Ovary (tissue), 7 donors: ENCODE measurements at regions not wholly inside any gene's neighbourhood (a gene's known extent, or its start where the extent isn't known, plus 50 kb on each side); places are given as distances from the start of the nearest gene placed in this dataset.

Source experiments
- DNase-seq, 5 donors: peaks; one replicate each; pipeline ENCODE4 v3.0.0-alpha.2; 2019 to 2020
- H3K27ac ChIP-seq, 2 donors: fragments of 200-600 bp; one replicate each; pipeline versions ENCODE4 v1.5.1 to v1.8.0; 2019 to 2022
- H3K27me3 ChIP-seq: fragments of 200-600 bp; one replicate; pipeline ENCODE4 v1.8.0; 2022
- H3K36me3 ChIP-seq: fragments of 200-600 bp; sonication (generic); one replicate; pipeline ENCODE4 v1.5.1; 2019
- H3K4me1 ChIP-seq: one replicate; pipeline ENCODE4 v1.8.1; 2013; ENCODE audit warnings: mild to moderate bottlenecking, moderate library complexity; ENCODE audit not compliant: insufficient read depth
- H3K4me3 ChIP-seq: fragments of 200-600 bp; sonication (generic); one replicate; pipeline ENCODE4 v1.5.1; 2017
- H3K9me3 ChIP-seq, 2 donors: fragments of 200-600 bp in 1 of 2; sonication (generic) in 1 of 2; one replicate each; pipeline versions ENCODE4 v1.5.1 to v1.8.1; 2013 to 2019; ENCODE audit warnings: mild to moderate bottlenecking in 1 of 2, moderate library complexity in 1 of 2
- EP300 ChIP-seq: sonication (generic); formaldehyde crosslinking; IDR thresholded peaks from one replicate; pipeline ENCODE4 v1.6.1; 2017; ENCODE audit warnings: antibody characterized with exemption
- POLR2A ChIP-seq: fragments of 450-650 bp; IDR thresholded peaks from one replicate; pipeline ENCODE4 v1.6.1; 2017; ENCODE audit warnings: antibody characterized with exemption, mild to moderate bottlenecking, moderate library complexity
- WGBS, 3 donors: extraction: QIAGEN DNeasy Blood & Tissue Kit in 1 of 3; methylation state at CpG; one replicate each; pipeline versions ENCODE4 v1.1.5 to v1.1.7; 2013 to 2017; 5-methylcytosine and 5-hydroxymethylcytosine counted together
- intact Hi-C, 4 donors: fragments of 100-400 bp; cut with DNase I; formaldehyde crosslinking; loops; one replicate each; pipeline versions ENCODE4 v1.11.0 to v1.15.1; 2022 to 2023
- TF ChIP-seq, protein P1 (sequence below), 3 donors: fragments of 450-650 bp in 2 of 3; fragments of 200-600 bp in 1 of 3; IDR thresholded peaks; one replicate each; pipeline versions ENCODE4 v1.5.1 to v1.8.0; 2016 to 2022; ENCODE audit warnings: antibody characterized with exemption in 3 of 3, mild to moderate bottlenecking in 1 of 3
- donor health status: DM: no; HTN: no; CAD: no; lungs with moderate emphysema.
- donor health status: DM: no; HTN: no; CAD: no.
- donor health status: Bipolar disorder and iron deficiency.
- donor health status: DM: no; HTN: no; CAD: no.
- donor health status: DM: yes; HTN: yes; CAD: no.

- intact Hi-C loops = no loop called here
- no peaks in the 10 kb centered on the region for H3K27me3 ChIP-seq
Observed at GRCh38 chr6:102950967-102951366, 1557.5 kb downstream of the GRIK2 start.

GRCh38 chr6:102944475-102944874 is 1551.0 kb downstream of the GRIK2 start:
- H3K4me1 ChIP-seq = no peaks in the 10 kb centered on the region
- no peak for DNase-seq
- H3K27ac ChIP-seq = no peak overlapping the region
- H3K36me3 ChIP-seq = no peaks in the 10 kb centered on the region
- H3K27me3 ChIP-seq = no peaks in the 10 kb centered on the region
- H3K9me3 ChIP-seq = no peaks in the 10 kb centered on the region
- intact Hi-C loops = no loop called here
- H3K4me3 ChIP-seq = no peak overlapping the region
- WGBS, 3 donors = 32 to 37% (median 34%) methylated on average over 1 of the region's 1 CpG
- TF ChIP-seq EP300 (no peak), POLR2A (no peak)
- TF ChIP-seq, protein P1, sequence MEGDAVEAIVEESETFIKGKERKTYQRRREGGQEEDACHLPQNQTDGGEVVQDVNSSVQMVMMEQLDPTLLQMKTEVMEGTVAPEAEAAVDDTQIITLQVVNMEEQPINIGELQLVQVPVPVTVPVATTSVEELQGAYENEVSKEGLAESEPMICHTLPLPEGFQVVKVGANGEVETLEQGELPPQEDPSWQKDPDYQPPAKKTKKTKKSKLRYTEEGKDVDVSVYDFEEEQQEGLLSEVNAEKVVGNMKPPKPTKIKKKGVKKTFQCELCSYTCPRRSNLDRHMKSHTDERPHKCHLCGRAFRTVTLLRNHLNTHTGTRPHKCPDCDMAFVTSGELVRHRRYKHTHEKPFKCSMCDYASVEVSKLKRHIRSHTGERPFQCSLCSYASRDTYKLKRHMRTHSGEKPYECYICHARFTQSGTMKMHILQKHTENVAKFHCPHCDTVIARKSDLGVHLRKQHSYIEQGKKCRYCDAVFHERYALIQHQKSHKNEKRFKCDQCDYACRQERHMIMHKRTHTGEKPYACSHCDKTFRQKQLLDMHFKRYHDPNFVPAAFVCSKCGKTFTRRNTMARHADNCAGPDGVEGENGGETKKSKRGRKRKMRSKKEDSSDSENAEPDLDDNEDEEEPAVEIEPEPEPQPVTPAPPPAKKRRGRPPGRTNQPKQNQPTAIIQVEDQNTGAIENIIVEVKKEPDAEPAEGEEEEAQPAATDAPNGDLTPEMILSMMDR (IDR thresholded peaks at IDR 0.05) = no peak

More at GRCh38 chr6:102950967-102951366, 1557.5 kb downstream of the GRIK2 start:
- Histone ChIP-seq H3K36me3 (no peaks in the 10 kb centered on the region), H3K4me3 (no peak overlapping the region), H3K4me1 (no peaks in the 10 kb centered on the region), H3K9me3 (no peaks in the 10 kb centered on the region), H3K27ac (no peak overlapping the region)
- WGBS, 3 donors = 41 to 52% (median 42%) methylated on average over 3 of the region's 3 CpGs
- DNase-seq = no peak
- TF ChIP-seq, protein P1 (IDR thresholded peaks at IDR 0.05) = no peak
- TF ChIP-seq EP300 = no peak

GRCh38 chr6:102942206-102942605 is 1548.7 kb downstream of the GRIK2 start:
- Histone ChIP-seq H3K9me3 (no peaks in the 10 kb centered on the region), H3K27ac (no peak overlapping the region), H3K4me3 (no peak overlapping the region), H3K4me1 (no peaks in the 10 kb centered on the region), H3K27me3 (no peaks in the 10 kb centered on the region), H3K36me3 (no peaks in the 10 kb centered on the region)
- intact Hi-C loops = no loop called here
- no peak for DNase-seq
- TF ChIP-seq, protein P1 (IDR thresholded peaks at IDR 0.05) = no peak
- TF ChIP-seq EP300 (no peak), POLR2A (no peak)

- no peak overlapping the region for H3K27ac ChIP-seq
- no peak for DNase-seq
- no peak for TF ChIP-seq POLR2A
- TF ChIP-seq, protein P1 (IDR thresholded peaks at IDR 0.05) = no peak
- TF ChIP-seq EP300 = no peak
- no peaks in the 10 kb centered on the region for H3K36me3 ChIP-seq
- H3K27me3 ChIP-seq = no peaks in the 10 kb centered on the region
- intact Hi-C loops = no loop called here
- WGBS, 3 donors = 48 to 57% (median 52%) methylated on average over 3 of the region's 3 CpGs
- no peaks in the 10 kb centered on the region for H3K9me3 ChIP-seq
- H3K4me3 ChIP-seq = no peak overlapping the region
- H3K4me1 ChIP-seq = no peaks in the 10 kb centered on the region
Observed at GRCh38 chr6:102936959-102937358, 1543.5 kb downstream of the GRIK2 start.

DNA sequence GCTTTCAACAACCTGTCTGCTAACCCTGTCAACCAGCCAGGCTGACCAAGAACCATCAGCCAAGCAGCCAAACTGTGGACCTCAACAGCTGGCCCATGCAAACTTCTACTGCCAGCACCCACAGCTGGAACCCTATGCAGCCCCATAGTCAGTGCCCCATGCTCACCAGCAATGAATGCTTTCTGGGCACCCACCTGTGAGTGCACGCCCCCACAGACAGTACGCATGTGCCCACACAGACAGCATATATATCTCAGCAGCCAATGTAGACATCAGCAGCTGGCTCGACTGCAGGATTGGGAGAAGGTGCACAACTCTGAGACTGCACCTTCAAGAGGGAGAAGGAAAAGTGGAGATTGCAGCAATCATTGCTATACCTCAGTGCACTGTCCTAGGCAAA is 1534.6 kb downstream of the GRIK2 start:
- Histone ChIP-seq H3K9me3 (no peaks in the 10 kb centered on the region), H3K36me3 (no peaks in the 10 kb centered on the region), H3K27ac (no peak overlapping the region), H3K4me3 (no peak overlapping the region), H3K27me3 (no peaks in the 10 kb centered on the region), H3K4me1 (no peaks in the 10 kb centered on the region)
- WGBS, 3 donors = 81 to 93% (median 92%) methylated on average over 3 of the region's 3 CpGs
- TF ChIP-seq, protein P1 (IDR thresholded peaks at IDR 0.05) = no peak
- no peak for TF ChIP-seq POLR2A
- no peak for TF ChIP-seq EP300
- no peak for DNase-seq
- intact Hi-C loops = no loop called here
